ENCODE measurements at regions not wholly inside any gene's neighbourhood (a gene's known extent, or its start where the extent isn't known, plus 50 kb on each side); places are given as distances from the start of the nearest gene placed in this dataset.
A peak's percentile ranks its signal among the peaks of the same experiment; 100 is the strongest.

GRCh38 chr4:32417113-32417704, 1697.0 kb downstream of the PCDH7 start:
- TF ChIP-seq POLR2A (IDR thresholded peaks at IDR 0.05) (no peak), CTCF (IDR thresholded peaks at IDR 0.05) (peak in 1 of 6 experiments; percentile 15)

Data from adrenal gland (tissue), 5 donors.